IMR-90 (cell line): ENCODE measurements at regions not wholly inside any gene's neighbourhood (a gene's known extent, or its start where the extent isn't known, plus 50 kb on each side); places are given as distances from the start of the nearest gene placed in this dataset.

Experiments used
- ATAC-seq: fragments of 200-7000 bp; cut with Tn5 transposase; 2 replicates; pipeline ENCODE4 v1.9.1; 2020; ENCODE audit warnings: low read depth, mild to moderate bottlenecking, moderate library complexity
- BruUV-seq: library from RNA; stranded (reverse); fragments of 400-500 nt; replicated peaks from 2 replicates; lab custom pipeline; 2021; lab: Mats Ljungman, UMichigan
- CTCF ChIA-PET: fragments of 300-600 bp; formaldehyde crosslinking; extraction: SDS; loops from one replicate; lab custom pipeline; 2021; ENCODE audit warnings: antibody characterized with exemption; lab: Yijun Ruan, JAX
- POLR2A ChIA-PET: fragments of 300-600 bp; sonication (Branson Sonifier 250); formaldehyde crosslinking; loops from one replicate; lab custom pipeline; 2022; ENCODE audit warnings: antibody characterized with exemption; ENCODE audit not compliant: unreplicated experiment; lab: Charles Lee
- DNase-seq: peaks from one replicate; pipeline ENCODE4 v3.0.0; 2013
- H2AFZ ChIP-seq: replicated peaks from 2 replicates; pipeline ENCODE3; 2013; ENCODE audit warnings: low read length, mild to moderate bottlenecking; ENCODE audit not compliant: poor library complexity
- H2AK5ac ChIP-seq: 2 replicates; pipeline ENCODE4 v1.6.1; 2013; ENCODE audit warnings: low read depth, low read length, inconsistent platforms
- H2AK9ac ChIP-seq: replicated peaks from 2 replicates; pipeline ENCODE3; 2013; ENCODE audit warnings: mild to moderate bottlenecking, low read depth, low read length, moderate library complexity; ENCODE audit not compliant: poor library complexity
- H2BK120ac ChIP-seq: 2 replicates; pipeline ENCODE4 v1.6.1; 2013; ENCODE audit warnings: low read depth, low read length, inconsistent platforms
- H2BK15ac ChIP-seq: 3 replicates; pipeline ENCODE4 v1.6.1; 2013; ENCODE audit warnings: low read depth, low read length, inconsistent platforms
- H2BK20ac ChIP-seq: 2 replicates; pipeline ENCODE4 v1.6.1; 2013; ENCODE audit warnings: low read depth, mild to moderate bottlenecking, inconsistent platforms, low read length, moderate library complexity
- H2BK5ac ChIP-seq: 2 replicates; pipeline ENCODE4 v1.6.1; 2013; ENCODE audit warnings: mild to moderate bottlenecking, low read depth, low read length, inconsistent platforms; ENCODE audit not compliant: poor library complexity, severe bottlenecking
- H3K14ac ChIP-seq: replicated peaks from 2 replicates; pipeline ENCODE4 v1.6.1; 2013; ENCODE audit warnings: low read depth, low read length, inconsistent platforms
- H3K18ac ChIP-seq: 2 replicates; pipeline ENCODE4 v1.6.1; 2013; ENCODE audit warnings: low read depth, low read length, control low read depth
- H3K23ac ChIP-seq: 2 replicates; pipeline ENCODE4 v1.6.1; 2013; ENCODE audit warnings: low read depth, low read length, inconsistent platforms
- H3K27ac ChIP-seq: 2 replicates; pipeline ENCODE4 v1.5.1; 2013; ENCODE audit warnings: mild to moderate bottlenecking, control low read depth, low read length; ENCODE audit not compliant: insufficient read depth
- H3K27me3 ChIP-seq: 2 replicates; pipeline ENCODE4 v1.6.1; 2013; ENCODE audit warnings: low read length; ENCODE audit not compliant: control insufficient read depth, insufficient read depth
- H3K36me3 ChIP-seq: 2 replicates; pipeline ENCODE4 v1.6.1; 2013; ENCODE audit warnings: low read length, mixed read lengths; ENCODE audit not compliant: control insufficient read depth, insufficient read depth
- H3K4ac ChIP-seq: 2 replicates; pipeline ENCODE4 v1.6.1; 2013; ENCODE audit warnings: low read depth, low read length, inconsistent platforms
- H3K4me1 ChIP-seq: 2 replicates; pipeline ENCODE4 v1.6.1; 2013; ENCODE audit warnings: low read length, mixed read lengths; ENCODE audit not compliant: control insufficient read depth, insufficient read depth
- H3K4me2 ChIP-seq: 2 replicates; pipeline ENCODE4 v1.6.1; 2013; ENCODE audit warnings: low read depth, mild to moderate bottlenecking, control low read depth, low read length, moderate library complexity
- H3K4me3 ChIP-seq: 2 replicates; pipeline ENCODE4 v1.5.1; 2013; ENCODE audit warnings: low read depth, mild to moderate bottlenecking, control low read depth, low read length, moderate library complexity; ENCODE audit not compliant: insufficient read depth
- H3K56ac ChIP-seq: 2 replicates; pipeline ENCODE4 v1.6.1; 2013; ENCODE audit warnings: low read length, inconsistent platforms; ENCODE audit not compliant: insufficient read depth; ENCODE audit errors: extremely low read depth
- H3K79me1 ChIP-seq, 2 experiments: 2 replicates each; pipeline ENCODE4 v1.6.1; 2013; ENCODE audit warnings: low read length in 2 of 2, inconsistent platforms in 1 of 2, low read depth in 1 of 2
- H3K9ac ChIP-seq: 2 replicates; pipeline ENCODE4 v1.6.1; 2013; ENCODE audit warnings: low read depth, low read length, control low read depth
- H3K9me1 ChIP-seq: 2 replicates; pipeline ENCODE4 v1.6.1; 2013; ENCODE audit warnings: low read length, inconsistent platforms; ENCODE audit not compliant: insufficient read depth
- H3K9me3 ChIP-seq: 2 replicates; pipeline ENCODE4 v1.6.1; 2013; ENCODE audit warnings: low read length; ENCODE audit not compliant: control insufficient read depth, insufficient read depth
- H4K20me1 ChIP-seq: 2 replicates; pipeline ENCODE4 v1.6.1; 2013; ENCODE audit warnings: low read length, inconsistent platforms; ENCODE audit not compliant: insufficient read depth
- H4K5ac ChIP-seq: 2 replicates; pipeline ENCODE4 v1.6.1; 2013; ENCODE audit warnings: mild to moderate bottlenecking, low read depth, low read length, control low read depth
- H4K8ac ChIP-seq, 2 experiments: 2 replicates each; pipeline ENCODE4 v1.6.1; 2013; ENCODE audit warnings: low read depth in 2 of 2, low read length in 2 of 2, control low read depth in 1 of 2, inconsistent platforms in 1 of 2
- H4K91ac ChIP-seq: 2 replicates; pipeline ENCODE4 v1.6.1; 2013; ENCODE audit warnings: low read depth, low read length, inconsistent platforms; ENCODE audit not compliant: insufficient read depth
- FOS ChIP-seq: fragments of 150-350 bp; IDR thresholded peaks from 2 replicates; pipeline ENCODE4 v1.6.1; 2016; ENCODE audit warnings: low read depth, low read length
- RFX5 ChIP-seq: IDR thresholded peaks from 2 replicates; pipeline ENCODE4 v1.8.0; 2012; ENCODE audit warnings: low read depth, mild to moderate bottlenecking, low read length, moderate library complexity
- WGBS, 2 experiments: methylation state at CpG; one replicate each; pipeline versions ENCODE4 v1.1.5 to v1.1.7; 2013; ENCODE audit warnings: missing lambda C conversion rate in 2 of 2; ENCODE audit not compliant: insufficient read length in 1 of 2; ENCODE audit errors: extremely low coverage in 2 of 2; 5-methylcytosine and 5-hydroxymethylcytosine counted together
- dilution Hi-C: fragments of 300-500 bp; cut with HindIII; formaldehyde crosslinking; loops from one replicate; pipeline ENCODE4 v1.14.3; 2018; ENCODE audit warnings: low sequenced_read_pairs; ENCODE audit not compliant: unreplicated experiment
- in situ Hi-C: fragments of 300-500 bp; cut with MboI; formaldehyde crosslinking; loops from 3 replicates; pipeline ENCODE4 v1.14.3; 2019; ENCODE audit warnings: low sequenced_read_pairs, inconsistent platforms, mixed read lengths
- intact Hi-C: fragments of 100-400 bp; cut with micrococcal nuclease; formaldehyde crosslinking; loops from 2 replicates; pipeline ENCODE4 v1.10.0; 2022
- TF ChIP-seq, protein P1 (sequence below): fragments of 150-350 bp; IDR thresholded peaks from 2 replicates; pipeline ENCODE4 v1.6.1; 2016; ENCODE audit warnings: low read depth, mild to moderate bottlenecking, low read length, moderate library complexity, borderline replicate concordance

DNA sequence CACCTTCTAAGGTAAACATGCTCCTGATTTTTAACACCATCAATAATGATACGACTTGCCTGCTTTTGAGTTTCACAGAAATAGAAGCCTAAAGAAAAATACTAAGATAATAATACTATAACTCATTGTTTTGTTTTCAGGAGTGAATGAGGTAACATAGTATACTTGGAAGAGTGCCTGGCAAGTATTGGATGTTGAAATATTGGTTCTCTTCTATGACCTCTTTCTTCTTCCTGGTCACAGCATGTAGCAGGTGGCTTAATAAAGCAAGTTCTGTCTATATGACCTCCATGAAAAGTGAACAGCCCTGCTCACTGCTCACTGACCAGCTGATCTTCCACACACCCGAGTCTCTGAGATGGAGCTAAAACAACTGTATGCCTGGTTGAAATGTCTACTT is 312.3 kb upstream of the ONECUT1 start:
- H4K5ac ChIP-seq, result no peak overlapping the region
- H3K9me1 ChIP-seq, result no peaks in the 10 kb centered on the region
- DNase-seq (no peak), ATAC-seq (no peak)
- H3K23ac ChIP-seq, result no peak overlapping the region
- CTCF ChIA-PET, result no interaction called here
- in situ Hi-C loops (no loop called here), intact Hi-C loops (no loop called here), dilution Hi-C loops (no loop called here)
- H2BK5ac ChIP-seq, result no peak overlapping the region
- no peaks in the 10 kb centered on the region for H3K79me1 ChIP-seq
- H4K20me1 ChIP-seq, result no peaks in the 10 kb centered on the region
- no peak overlapping the region for H3K14ac ChIP-seq
- H3K4me2 ChIP-seq, result no peak overlapping the region
- BruUV-seq, result no TSS peak
- H2BK120ac ChIP-seq, result no peak overlapping the region
- H3K9me3 ChIP-seq, result peaks cover 11% of the 10 kb centered on the region
- no peak overlapping the region for H2AFZ ChIP-seq
- no peak for TF ChIP-seq FOS
- TF ChIP-seq RFX5, result no peak
- TF ChIP-seq, protein P1, sequence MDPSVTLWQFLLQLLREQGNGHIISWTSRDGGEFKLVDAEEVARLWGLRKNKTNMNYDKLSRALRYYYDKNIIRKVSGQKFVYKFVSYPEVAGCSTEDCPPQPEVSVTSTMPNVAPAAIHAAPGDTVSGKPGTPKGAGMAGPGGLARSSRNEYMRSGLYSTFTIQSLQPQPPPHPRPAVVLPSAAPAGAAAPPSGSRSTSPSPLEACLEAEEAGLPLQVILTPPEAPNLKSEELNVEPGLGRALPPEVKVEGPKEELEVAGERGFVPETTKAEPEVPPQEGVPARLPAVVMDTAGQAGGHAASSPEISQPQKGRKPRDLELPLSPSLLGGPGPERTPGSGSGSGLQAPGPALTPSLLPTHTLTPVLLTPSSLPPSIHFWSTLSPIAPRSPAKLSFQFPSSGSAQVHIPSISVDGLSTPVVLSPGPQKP, result no peak
- H2BK15ac ChIP-seq, result no peak overlapping the region
- no CpG with 5 or more reads among the region's 2 CpGs for WGBS, 2 experiments
- no peak overlapping the region for H3K56ac ChIP-seq
- H2BK20ac ChIP-seq, result no peak overlapping the region
- no peak overlapping the region for H2AK9ac ChIP-seq
- H3K27ac ChIP-seq, result no peak overlapping the region
- no peaks in the 10 kb centered on the region for H3K27me3 ChIP-seq
- H3K9ac ChIP-seq, result no peak overlapping the region
- no peak overlapping the region for H3K18ac ChIP-seq
- H3K4me1 ChIP-seq, result no peaks in the 10 kb centered on the region
- POLR2A ChIA-PET, result no interaction called here
- no peaks in the 10 kb centered on the region for H3K36me3 ChIP-seq
- no peak overlapping the region for H4K8ac ChIP-seq
- H4K91ac ChIP-seq, result no peak overlapping the region
- no peak overlapping the region for H2AK5ac ChIP-seq
- H3K4ac ChIP-seq, result no peak overlapping the region
- H3K4me3 ChIP-seq, result no peak overlapping the region
